Fibroblast of peridontal ligament (primary cell): ENCODE measurements at regions not wholly inside any gene's neighbourhood (a gene's known extent, or its start where the extent isn't known, plus 50 kb on each side); places are given as distances from the start of the nearest gene placed in this dataset.

Experiments
- DNase-seq: peaks from one replicate; pipeline ENCODE4 v3.0.0-alpha.2; 2010; ENCODE audit errors: extremely low read depth

GRCh38 chr16:63018581-63019223, 982.5 kb upstream of the CDH8 start:
- no peak for DNase-seq

GRCh38 chr16:63008688-63009087, 972.5 kb upstream of the CDH8 start:
- no peak for DNase-seq

- DNase-seq: no peak
Measured at GRCh38 chr16:63005356-63005755, 969.1 kb upstream of the CDH8 start.

DNA sequence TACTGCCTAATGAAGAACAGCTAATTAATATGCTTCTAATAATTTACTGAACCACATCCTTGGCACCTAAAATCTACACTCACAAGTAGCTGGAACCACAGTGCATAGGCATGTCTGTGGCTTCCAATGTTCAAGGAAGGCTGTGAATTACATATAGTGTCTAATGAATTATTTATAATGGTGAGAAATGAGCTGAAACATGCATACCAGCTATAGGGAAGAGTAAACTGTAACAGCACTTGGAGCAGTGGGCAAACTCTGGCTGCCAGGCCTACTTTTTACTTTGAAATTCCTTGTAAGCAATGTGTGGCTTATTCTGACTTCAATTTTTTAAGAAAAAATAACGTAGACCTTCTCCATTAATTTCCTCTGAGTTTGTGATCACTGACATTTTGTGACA, 953.2 kb upstream of the CDH8 start:
- no peak for DNase-seq

- DNase-seq: no peak
Measured at GRCh38 chr16:62985722-62986121, 949.5 kb upstream of the CDH8 start.

DNA sequence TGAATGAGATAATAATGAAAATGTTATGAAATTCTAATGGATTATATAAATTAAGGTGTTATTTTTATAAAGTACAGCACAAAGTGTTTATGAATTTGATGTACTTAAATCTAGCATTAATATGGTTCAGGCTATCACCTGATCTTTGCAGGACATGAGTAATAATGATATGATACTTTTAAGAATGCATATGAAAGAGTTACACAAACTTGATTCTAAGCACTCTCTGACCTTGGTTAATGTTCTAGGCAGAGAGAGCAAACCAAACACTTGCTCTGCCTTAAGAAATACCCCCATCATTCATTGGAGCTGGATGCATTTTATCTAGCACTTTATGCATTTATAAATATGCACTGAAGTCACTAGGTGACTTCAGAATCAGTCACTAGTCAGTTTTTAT, 942.2 kb upstream of the CDH8 start:
- DNase-seq: no peak

- DNase-seq: no peak
Measured at GRCh38 chr16:62977876-62978275, 941.6 kb upstream of the CDH8 start.

GRCh38 chr16:62974424-62974823, 938.2 kb upstream of the CDH8 start:
- DNase-seq: no peak

GRCh38 chr16:62970851-62971250, 934.6 kb upstream of the CDH8 start:
- DNase-seq: no peak

DNA sequence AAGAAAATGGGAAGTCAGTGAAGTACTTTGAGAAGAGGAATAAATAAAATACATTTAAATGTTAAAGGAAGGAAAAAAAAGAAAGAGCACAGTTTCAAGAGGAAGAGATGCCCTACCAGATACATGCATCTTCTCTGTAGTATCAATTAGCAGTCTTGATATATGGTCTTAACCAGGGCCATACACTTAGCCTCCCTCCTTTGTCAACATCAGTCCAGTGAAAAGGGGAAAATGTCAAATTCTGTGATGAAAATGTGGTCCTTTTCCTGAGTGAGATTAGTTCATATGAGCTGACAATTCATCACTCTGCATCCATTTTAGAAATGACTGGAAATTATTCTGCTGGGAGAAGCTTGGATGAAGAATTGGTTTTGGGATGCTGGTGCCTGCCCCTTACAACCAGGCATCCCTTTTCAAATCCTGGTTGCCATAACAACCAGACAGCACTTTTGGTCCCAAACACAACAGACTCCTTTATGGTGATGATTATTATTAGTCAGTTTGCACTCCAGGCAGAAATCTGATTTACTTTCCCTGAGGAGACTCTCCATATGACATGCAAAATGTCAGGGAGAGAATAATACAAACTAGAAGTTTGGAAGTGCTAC, 933.6 kb upstream of the CDH8 start:
- no peak for DNase-seq

DNA sequence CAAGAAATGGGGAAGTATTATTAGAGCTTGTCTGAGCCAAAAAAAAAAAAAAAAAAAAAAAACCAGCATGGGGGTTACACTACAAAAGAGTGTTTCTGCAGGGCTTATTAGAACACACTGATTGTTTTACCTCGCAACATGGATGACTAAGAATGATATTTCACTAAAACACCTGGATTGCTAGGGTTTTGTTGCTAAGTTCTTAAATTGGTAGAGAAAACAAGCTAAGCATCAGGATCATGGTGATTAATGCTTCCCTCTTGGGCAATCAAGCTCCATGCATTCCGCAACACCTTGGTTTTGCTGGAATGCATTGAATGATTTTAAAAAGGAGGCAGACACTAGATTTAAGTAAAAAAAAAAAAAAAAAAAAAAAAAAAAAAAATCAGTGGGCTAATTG, 931.4 kb upstream of the CDH8 start:
- no peak for DNase-seq

- no peak for DNase-seq
Measured at GRCh38 chr16:62967163-62967562, 930.9 kb upstream of the CDH8 start.

- no peak for DNase-seq
Measured at GRCh38 chr16:62966626-62967025, 930.4 kb upstream of the CDH8 start.

GRCh38 chr16:62965831-62966230, 929.6 kb upstream of the CDH8 start:
- no peak for DNase-seq

DNA sequence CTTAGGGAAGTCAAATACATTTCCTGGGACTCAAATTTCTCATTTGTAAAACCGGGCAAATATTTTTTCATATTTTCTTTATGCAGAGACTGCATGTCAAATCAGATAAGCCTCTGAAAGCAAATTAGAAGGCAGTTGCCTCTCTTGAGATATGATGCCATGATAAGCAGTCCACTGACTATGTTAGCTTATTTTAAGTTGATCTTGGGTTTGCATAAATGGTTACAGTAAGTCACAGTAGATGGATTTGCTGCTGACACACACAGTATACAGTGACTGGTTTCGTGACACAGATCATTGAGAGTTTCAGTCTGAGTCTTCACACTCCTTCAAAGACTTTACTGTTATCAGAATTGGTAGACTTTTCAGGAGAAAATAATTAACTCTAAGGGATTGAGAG, 927.6 kb upstream of the CDH8 start:
- no peak for DNase-seq

DNA sequence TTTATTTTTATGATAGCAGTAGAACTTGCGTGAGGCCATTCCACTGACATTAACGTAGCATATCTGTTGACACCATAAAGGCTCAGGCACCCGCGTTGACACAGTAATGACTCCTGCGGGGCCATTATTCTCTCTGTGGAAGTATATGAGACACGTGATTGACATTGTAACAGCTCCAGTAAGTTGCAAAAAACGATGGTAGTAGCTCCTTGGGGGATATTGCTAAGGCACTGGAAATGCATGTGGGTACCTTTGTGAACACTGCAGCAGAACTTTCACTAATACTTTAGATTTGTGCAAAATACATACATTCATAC, 918.8 kb upstream of the CDH8 start:
- no peak for DNase-seq

GRCh38 chr16:62954144-62955032, 918.1 kb upstream of the CDH8 start:
- DNase-seq: no peak

GRCh38 chr16:62950351-62950750, 914.1 kb upstream of the CDH8 start:
- no peak for DNase-seq

DNA sequence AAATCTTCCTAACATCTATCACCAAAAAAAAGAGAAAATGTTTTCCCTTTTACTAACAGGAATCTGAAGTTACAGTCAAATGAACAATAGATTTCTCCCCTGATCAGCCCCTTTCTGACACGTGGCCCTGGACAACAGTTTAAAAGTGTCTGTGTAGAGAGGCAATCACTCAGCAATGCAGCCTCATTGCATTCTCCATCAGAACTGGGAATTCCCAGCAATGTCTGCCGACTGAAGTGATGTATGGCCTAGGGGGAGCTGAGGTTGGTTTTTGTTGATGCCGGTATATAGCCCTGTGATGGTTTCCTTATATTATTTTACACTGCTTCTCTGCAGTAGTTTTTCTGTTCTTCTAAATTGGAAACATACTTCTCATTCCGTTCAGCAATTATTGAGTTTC, 904.3 kb upstream of the CDH8 start:
- no peak for DNase-seq

DNA sequence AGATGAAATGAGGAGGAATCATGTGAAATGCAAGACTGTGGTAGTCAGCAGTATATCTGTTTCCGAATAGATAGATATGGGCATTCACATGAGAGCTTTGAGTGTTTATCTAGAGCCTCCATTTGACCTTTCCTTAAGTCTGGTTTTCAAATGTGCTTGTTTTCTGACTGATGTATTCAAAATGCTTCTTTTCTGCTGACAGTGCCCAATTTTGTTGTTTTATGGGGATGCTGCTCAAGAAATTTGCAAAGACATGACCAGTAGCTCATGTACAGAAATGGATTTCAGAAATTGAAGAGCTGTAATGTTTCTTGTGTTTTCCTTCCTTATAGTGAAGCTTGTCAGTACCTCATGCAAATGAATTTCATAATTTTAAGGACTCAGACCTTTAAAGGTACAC, 903.4 kb upstream of the CDH8 start:
- DNase-seq: no peak

GRCh38 chr16:62933929-62934328, 897.7 kb upstream of the CDH8 start:
- no peak for DNase-seq

DNA sequence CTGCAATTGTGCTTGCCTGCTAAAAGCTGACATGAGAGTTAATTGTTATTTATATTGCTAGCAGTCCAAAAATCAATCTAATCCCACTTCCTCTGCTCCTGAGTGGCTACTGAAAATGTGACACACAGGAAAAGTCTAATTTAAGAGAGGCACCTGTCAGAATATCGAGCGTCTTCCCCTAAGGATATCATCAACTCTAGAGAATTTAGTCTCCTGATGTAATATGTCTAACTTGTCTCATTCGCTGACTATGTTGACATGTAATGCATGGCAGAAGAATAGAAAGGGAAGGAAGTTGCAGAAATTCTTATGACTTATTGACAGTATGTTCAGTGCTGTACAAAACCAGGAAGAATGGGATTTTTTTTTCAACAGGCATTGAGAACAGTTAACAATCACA, 893.4 kb upstream of the CDH8 start:
- DNase-seq: no peak

DNA sequence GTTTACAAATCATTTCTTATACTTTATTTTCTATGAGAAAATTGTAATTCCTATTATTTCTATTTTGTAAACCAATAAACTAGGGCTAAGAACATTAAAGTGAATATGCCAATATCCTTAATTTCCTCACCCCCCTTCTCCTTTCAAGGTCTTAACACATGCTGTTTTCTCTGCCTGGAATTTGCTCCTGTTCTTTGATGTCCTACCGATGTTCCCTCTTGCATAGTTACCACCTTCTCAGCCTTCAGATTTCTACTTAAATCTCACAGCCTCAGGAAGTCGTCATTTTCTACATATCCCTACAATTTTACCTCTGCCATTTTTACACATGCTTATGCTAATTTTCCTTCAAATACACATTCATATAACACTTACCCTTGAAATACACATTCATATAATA, 890.9 kb upstream of the CDH8 start:
- no peak for DNase-seq
